ENCODE measurements at regions not wholly inside any gene's neighbourhood (a gene's known extent, or its start where the extent isn't known, plus 50 kb on each side); places are given as distances from the start of the nearest gene placed in this dataset.

- TF ChIP-seq CTCF (tag by site-specific recombination; IDR thresholded peaks at IDR 0.05) (no peak), ZNF585B (tag by site-specific recombination; IDR thresholded peaks at IDR 0.05) (no peak), ZNF121 (tag by site-specific recombination; IDR thresholded peaks at IDR 0.05) (no peak), YY2 (tag by site-specific recombination; IDR thresholded peaks at IDR 0.05) (no peak), ZBTB6 (tag by site-specific recombination; IDR thresholded peaks at IDR 0.05) (no peak), KLF9 (tag by site-specific recombination; IDR thresholded peaks at IDR 0.05; ENCODE audit: low read depth) (no peak)
- TF ChIP-seq, protein P1, sequence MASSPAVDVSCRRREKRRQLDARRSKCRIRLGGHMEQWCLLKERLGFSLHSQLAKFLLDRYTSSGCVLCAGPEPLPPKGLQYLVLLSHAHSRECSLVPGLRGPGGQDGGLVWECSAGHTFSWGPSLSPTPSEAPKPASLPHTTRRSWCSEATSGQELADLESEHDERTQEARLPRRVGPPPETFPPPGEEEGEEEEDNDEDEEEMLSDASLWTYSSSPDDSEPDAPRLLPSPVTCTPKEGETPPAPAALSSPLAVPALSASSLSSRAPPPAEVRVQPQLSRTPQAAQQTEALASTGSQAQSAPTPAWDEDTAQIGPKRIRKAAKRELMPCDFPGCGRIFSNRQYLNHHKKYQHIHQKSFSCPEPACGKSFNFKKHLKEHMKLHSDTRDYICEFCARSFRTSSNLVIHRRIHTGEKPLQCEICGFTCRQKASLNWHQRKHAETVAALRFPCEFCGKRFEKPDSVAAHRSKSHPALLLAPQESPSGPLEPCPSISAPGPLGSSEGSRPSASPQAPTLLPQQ (tag by site-specific recombination; IDR thresholded peaks at IDR 0.05) = no peak
These were observed 281.1 kb upstream of the SLC14A2 start for GRCh38 chr18:45334191-45334590.

Measured in HEK293 (cell line).